Retinal pigment epithelial cell (primary cell): ENCODE measurements at regions not wholly inside any gene's neighbourhood (a gene's known extent, or its start where the extent isn't known, plus 50 kb on each side); places are given as distances from the start of the nearest gene placed in this dataset.

ENCODE experiments used
- DNase-seq: peaks from one replicate; pipeline ENCODE4 v3.0.0-alpha.2; 2010; ENCODE audit warnings: low read depth
- H3K4me3 ChIP-seq: 2 replicates; pipeline ENCODE4 v1.5.1; 2011; ENCODE audit warnings: mild to moderate bottlenecking, low read length, control low read depth, moderate library complexity
- CTCF ChIP-seq: conservative IDR thresholded peaks from 2 replicates; pipeline ENCODE4 v1.5.1; 2011; ENCODE audit warnings: low read depth, low read length, control low read depth, inconsistent platforms

- no peak for DNase-seq
- TF ChIP-seq CTCF = no peak
- H3K4me3 ChIP-seq = no peak overlapping the region
Observed at GRCh38 chr2:2574401-2575180, 243.5 kb upstream of the MYT1L start.

GRCh38 chr2:2573658-2574293 is 242.7 kb upstream of the MYT1L start:
- TF ChIP-seq CTCF = no peak
- DNase-seq = no peak

DNA sequence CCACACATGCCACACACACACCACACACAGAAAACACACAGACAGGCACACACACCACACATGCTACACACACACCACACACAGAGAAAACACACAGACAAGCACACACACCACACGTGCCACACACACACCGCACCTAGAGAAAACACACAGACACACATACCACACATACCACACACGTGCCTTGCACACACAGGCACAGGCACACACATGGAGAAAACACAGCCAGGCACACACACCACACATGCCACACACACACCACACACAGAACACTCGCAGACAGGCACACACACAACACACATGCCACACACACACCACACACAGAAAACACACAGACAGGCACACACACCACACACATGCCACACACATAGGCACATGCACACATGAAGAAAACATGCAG is 242.1 kb upstream of the MYT1L start:
- no peak for DNase-seq

More at GRCh38 chr2:2573658-2574293, 242.7 kb upstream of the MYT1L start:
- H3K4me3 ChIP-seq = no peak overlapping the region

DNA sequence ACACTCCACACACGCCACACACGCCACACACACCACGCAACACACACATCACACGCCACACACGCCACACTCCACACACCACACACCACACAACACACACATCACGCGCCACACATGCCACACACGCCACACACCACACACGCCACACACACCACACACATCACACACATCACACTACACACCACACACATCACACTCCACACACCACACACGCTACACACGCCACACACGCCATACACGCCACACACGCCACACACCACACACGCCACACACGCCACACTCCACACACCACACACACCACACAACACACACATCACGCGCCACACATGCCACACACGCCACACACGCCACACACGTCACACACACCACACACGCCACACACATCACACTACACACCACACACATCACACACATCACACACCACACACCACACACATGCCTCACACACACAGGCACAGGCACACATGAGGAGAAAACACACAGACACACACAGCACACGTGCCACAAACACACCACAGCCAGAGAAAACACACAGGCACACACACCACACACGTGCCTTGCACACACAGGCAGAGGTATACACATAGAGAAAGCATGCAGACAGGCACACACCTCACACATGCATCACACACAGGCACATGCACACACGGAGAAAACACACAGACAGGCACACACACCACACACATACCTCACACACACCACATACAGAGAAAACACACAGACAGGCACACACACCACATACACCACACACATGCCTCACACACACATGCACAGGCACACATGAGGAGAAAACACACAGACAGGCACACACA is 241.5 kb upstream of the MYT1L start:
- no peak for DNase-seq
- H3K4me3 ChIP-seq = no peak overlapping the region
- TF ChIP-seq CTCF = no peak

More for the DNA sequence above, 242.1 kb upstream of the MYT1L start:
- no peak for TF ChIP-seq CTCF
- H3K4me3 ChIP-seq = no peak overlapping the region

DNA sequence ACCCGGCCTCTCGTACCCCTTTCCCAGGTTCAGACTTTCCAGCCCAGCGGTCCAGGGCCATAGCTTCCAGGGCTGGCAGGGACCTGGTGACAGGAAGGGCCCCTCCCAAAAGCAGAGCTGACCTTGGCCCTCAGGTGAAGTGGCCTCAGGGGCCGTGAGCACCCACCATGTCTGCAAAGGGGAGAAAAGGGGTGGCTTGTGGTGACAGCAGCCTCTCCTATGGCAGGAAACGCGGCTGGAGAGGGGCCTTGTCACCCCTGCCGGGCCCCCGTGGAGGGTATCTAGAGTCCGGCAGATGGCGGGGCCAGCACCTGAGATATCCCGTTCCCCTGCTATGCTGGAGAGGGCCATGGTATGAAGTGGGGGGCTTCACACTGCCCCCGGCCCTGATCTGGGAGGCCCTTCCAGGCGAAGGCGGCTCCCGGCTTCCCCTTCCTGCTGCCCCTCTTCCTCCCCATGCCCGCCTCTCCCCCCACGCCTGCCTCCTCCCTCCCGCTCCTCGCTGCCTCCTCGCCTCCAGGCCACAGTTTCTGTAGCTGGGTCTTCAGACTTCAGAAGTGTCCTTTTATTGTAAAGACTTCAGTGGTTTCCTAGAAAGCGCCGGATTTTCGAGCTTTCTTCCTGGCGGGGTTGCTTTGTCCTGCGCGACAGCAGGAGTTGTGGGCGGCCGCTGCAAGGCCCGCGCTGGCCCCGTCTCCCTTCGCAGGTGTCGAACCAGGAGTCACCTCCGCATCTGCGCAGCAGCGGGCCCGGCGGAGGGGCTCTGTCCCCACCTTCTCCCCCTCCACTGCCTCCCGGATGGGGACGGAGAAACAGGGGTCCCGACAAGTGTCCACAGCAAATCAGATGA is 240.5 kb upstream of the MYT1L start:
- no peak for TF ChIP-seq CTCF
- no peak for DNase-seq
- H3K4me3 ChIP-seq = no peak overlapping the region

GRCh38 chr2:2570871-2571270 is 239.8 kb upstream of the MYT1L start:
- TF ChIP-seq CTCF = no peak
- no peak overlapping the region for H3K4me3 ChIP-seq
- no peak for DNase-seq
